MCF 10A (cell line): ENCODE measurements at regions not wholly inside any gene's neighbourhood (a gene's known extent, or its start where the extent isn't known, plus 50 kb on each side); places are given as distances from the start of the nearest gene placed in this dataset.

Source experiments
- BruUV-seq: library from RNA; stranded (reverse); fragments of 400-500 nt; replicated peaks from 2 replicates; lab custom pipeline; 2021; lab: Mats Ljungman, UMichigan
- CTCF ChIA-PET: fragments of 300-600 bp; sonication (Branson Sonifier 250); formaldehyde crosslinking; extraction: SDS; loops from one replicate; lab custom pipeline; 2021; ENCODE audit warnings: antibody characterized with exemption, inconsistent platforms; lab: Yijun Ruan, JAX
- POLR2A ChIA-PET: fragments of 300-600, 350-650 bp; sonication (Branson Sonifier 250); formaldehyde crosslinking; extraction: SDS; loops from one replicate; lab custom pipeline; 2020; ENCODE audit warnings: antibody characterized with exemption, inconsistent platforms; lab: Yijun Ruan, JAX
- DNase-seq: peaks from one replicate; pipeline ENCODE4 v3.0.0-alpha.2; 2018; ENCODE audit not compliant: unreplicated experiment
- H3K27ac Mint-ChIP-seq: one replicate; pipeline ENCODE4 v1.8.0; 2022; ENCODE audit warnings: mild to moderate bottlenecking, low read depth, mixed read lengths; ENCODE audit not compliant: unreplicated experiment
- H3K27me3 Mint-ChIP-seq: one replicate; pipeline ENCODE4 v1.8.0; 2022; ENCODE audit warnings: mixed read lengths; ENCODE audit not compliant: insufficient read depth, unreplicated experiment
- H3K36me3 Mint-ChIP-seq: one replicate; pipeline ENCODE4 v1.8.0; 2022; ENCODE audit warnings: mild to moderate bottlenecking, moderate library complexity, mixed read lengths; ENCODE audit not compliant: insufficient read depth, unreplicated experiment
- H3K4me1 Mint-ChIP-seq: one replicate; pipeline ENCODE4 v1.8.0; 2022; ENCODE audit warnings: mixed read lengths; ENCODE audit not compliant: insufficient read depth, unreplicated experiment
- H3K4me3 Mint-ChIP-seq: one replicate; pipeline ENCODE4 v1.8.0; 2022; ENCODE audit warnings: mild to moderate bottlenecking, moderate library complexity, mixed read lengths; ENCODE audit not compliant: unreplicated experiment
- H3K9me3 Mint-ChIP-seq: one replicate; pipeline ENCODE4 v1.8.0; 2022; ENCODE audit warnings: mixed read lengths; ENCODE audit not compliant: unreplicated experiment
- CTCF ChIP-seq: fragments of 200-600 bp; IDR thresholded peaks from one replicate; pipeline ENCODE4 v1.8.0; 2022; ENCODE audit warnings: antibody characterized with exemption, mild to moderate bottlenecking; ENCODE audit not compliant: unreplicated experiment
- intact Hi-C: fragments of 100-400 bp; cut with micrococcal nuclease; formaldehyde crosslinking; loops from 2 replicates; pipeline ENCODE4 v1.14.1; 2022

GRCh38 chr15:67000896-67001295 is 64.5 kb upstream of the SMAD3 start:
- intact Hi-C loops, result no loop called here
- Mint-ChIP-seq H3K4me1 (peaks cover 7% of the 10 kb centered on the region), H3K36me3 (peaks cover 5% of the 10 kb centered on the region), H3K27me3 (no peaks in the 10 kb centered on the region), H3K27ac (no peak overlapping the region), H3K4me3 (no peak overlapping the region), H3K9me3 (no peaks in the 10 kb centered on the region)
- no TSS peak for BruUV-seq
- TF ChIP-seq CTCF, result no peak
- no peak for DNase-seq
- ChIA-PET CTCF (no interaction called here), POLR2A (no interaction called here)

- Mint-ChIP-seq H3K27ac (no peak overlapping the region), H3K9me3 (no peaks in the 10 kb centered on the region), H3K4me1 (peaks cover 7% of the 10 kb centered on the region), H3K27me3 (no peaks in the 10 kb centered on the region), H3K4me3 (no peak overlapping the region), H3K36me3 (peaks cover 5% of the 10 kb centered on the region)
- CTCF ChIA-PET, result no interaction called here
- no peak for DNase-seq
- POLR2A ChIA-PET, result interaction anchor here (0.7 kb wide), 2 partner anchors 35 to 51 kb away, joined by 3 to 4 read pairs; no protein-coding TSS in a partner anchor
- TF ChIP-seq CTCF, result no peak
- no TSS peak for BruUV-seq
- intact Hi-C loops, result no loop called here
These were observed 63.0 kb upstream of the SMAD3 start for GRCh38 chr15:67002368-67002767.

GRCh38 chr15:67003586-67003985 is 61.8 kb upstream of the SMAD3 start:
- no peak for TF ChIP-seq CTCF
- intact Hi-C loops, result no loop called here

GRCh38 chr15:67004142-67004541 is 61.3 kb upstream of the SMAD3 start:
- no peaks in the 10 kb centered on the region for H3K27me3 Mint-ChIP-seq
- POLR2A ChIA-PET, result interaction anchor here (0.6 to 0.8 kb wide), 2 partner anchors 30 to 54 kb away, joined by 3 to 4 read pairs; no protein-coding TSS in a partner anchor
- DNase-seq, result no peak
- peak overlapping the region; percentile 18 for H3K27ac Mint-ChIP-seq
- CTCF ChIA-PET, result no interaction called here
- peaks cover 7% of the 10 kb centered on the region for H3K4me1 Mint-ChIP-seq
- no peaks in the 10 kb centered on the region for H3K9me3 Mint-ChIP-seq
- no peak for TF ChIP-seq CTCF
- no TSS peak for BruUV-seq
- H3K4me3 Mint-ChIP-seq, result no peak overlapping the region
- intact Hi-C loops, result no loop called here
- H3K36me3 Mint-ChIP-seq, result peaks cover 5% of the 10 kb centered on the region

More at GRCh38 chr15:67003586-67003985, 61.8 kb upstream of the SMAD3 start:
- H3K27me3 Mint-ChIP-seq, result no peaks in the 10 kb centered on the region
- H3K4me3 Mint-ChIP-seq, result no peak overlapping the region
- no TSS peak for BruUV-seq
- H3K4me1 Mint-ChIP-seq, result peaks cover 7% of the 10 kb centered on the region
- peak; percentile 69 for DNase-seq
- no peaks in the 10 kb centered on the region for H3K9me3 Mint-ChIP-seq
- peaks cover 5% of the 10 kb centered on the region for H3K36me3 Mint-ChIP-seq
- POLR2A ChIA-PET, result interaction anchor here (0.6 to 1.1 kb wide), 3 partner anchors 30 to 171 kb away, joined by 3 to 4 read pairs (median 4); no protein-coding TSS in a partner anchor
- H3K27ac Mint-ChIP-seq, result peak overlapping the region; percentile 18
- CTCF ChIA-PET, result no interaction called here
